Fibroblast of pulmonary artery (primary cell): ENCODE measurements at regions not wholly inside any gene's neighbourhood (a gene's known extent, or its start where the extent isn't known, plus 50 kb on each side); places are given as distances from the start of the nearest gene placed in this dataset.

Source experiments
- DNase-seq: peaks from one replicate; pipeline ENCODE4 v3.0.0-alpha.2; 2010; ENCODE audit warnings: low read depth
- H3K4me3 ChIP-seq: replicated peaks from 2 replicates; pipeline ENCODE4 v1.5.1; 2011; ENCODE audit warnings: low read depth, mild to moderate bottlenecking, control low read depth, low read length, moderate library complexity
- CTCF ChIP-seq: IDR thresholded peaks from 2 replicates; pipeline ENCODE4 v1.5.1; 2011; ENCODE audit warnings: mild to moderate bottlenecking, control low read depth, low read length, inconsistent platforms; ENCODE audit errors: missing control alignments

GRCh38 chr12:3336606-3337311 lies 154.2 kb upstream of the PRMT8 start:
- TF ChIP-seq CTCF, result no peak
- no peak for DNase-seq
- no peak overlapping the region for H3K4me3 ChIP-seq

- no peak overlapping the region for H3K4me3 ChIP-seq
- DNase-seq, result no peak
- no peak for TF ChIP-seq CTCF
Measured at GRCh38 chr12:3337944-3338343, 153.1 kb upstream of the PRMT8 start.

- no peak for TF ChIP-seq CTCF
- no peak for DNase-seq
- H3K4me3 ChIP-seq, result no peak overlapping the region
Measured at GRCh38 chr12:3339221-3339620, 151.8 kb upstream of the PRMT8 start.

GRCh38 chr12:3341594-3341993 lies 149.4 kb upstream of the PRMT8 start:
- no peak overlapping the region for H3K4me3 ChIP-seq
- DNase-seq, result no peak
- no peak for TF ChIP-seq CTCF

- no peak overlapping the region for H3K4me3 ChIP-seq
- DNase-seq, result peak; percentile 45
- peak; percentile 59 for TF ChIP-seq CTCF
Measured at GRCh38 chr12:3342051-3342450, 149.0 kb upstream of the PRMT8 start.

GRCh38 chr12:3348055-3348454 lies 142.9 kb upstream of the PRMT8 start:
- H3K4me3 ChIP-seq, result no peak overlapping the region
- DNase-seq, result no peak
- TF ChIP-seq CTCF, result no peak

GRCh38 chr12:3350432-3350831 lies 140.6 kb upstream of the PRMT8 start:
- no peak for TF ChIP-seq CTCF
- no peak overlapping the region for H3K4me3 ChIP-seq
- DNase-seq, result no peak
